ENCODE measurements at regions not wholly inside any gene's neighbourhood (a gene's known extent, or its start where the extent isn't known, plus 50 kb on each side); places are given as distances from the start of the nearest gene placed in this dataset.
"Not testable (repeated sequence)": the region's sequence is repeated elsewhere in the genome, so short reads cannot be mapped to it uniquely, and the experiment has no call there.

GRCh38 chr1:170808216-170808885, 127.0 kb upstream of the MROH9 start:
- 67 to 93% methylated on average over 3 of the region's 3 CpGs for WGBS, 2 donors (ENCODE audit: low coverage in 1 of 2)
- H3K4me3 ChIP-seq, result no peak overlapping the region
- no peaks in the 10 kb centered on the region for H3K36me3 ChIP-seq
- TF ChIP-seq CTCF (IDR thresholded peaks at IDR 0.05) (no peak), POLR2AphosphoS5 (IDR thresholded peaks at IDR 0.05) (no peak), POLR2A (IDR thresholded peaks at IDR 0.05) (no peak), EP300 (IDR thresholded peaks at IDR 0.05) (no peak)
- no peaks in the 10 kb centered on the region for H3K27me3 ChIP-seq
- H3K4me1 ChIP-seq, result no peaks in the 10 kb centered on the region
- no peak for ATAC-seq
- no peaks in the 10 kb centered on the region for H3K9me3 ChIP-seq
- H3K27ac ChIP-seq, result no peak overlapping the region

- H3K9me3 ChIP-seq, H3K36me3 ChIP-seq, H3K4me3 ChIP-seq, H3K4me1 ChIP-seq, H3K27ac ChIP-seq, H3K27me3 ChIP-seq, ATAC-seq: not testable (repeated sequence)
- WGBS, 2 donors (ENCODE audit: low coverage in 1 of 2), result 64% methylated on average over 2 of the region's 7 CpGs; no CpG with 5 or more reads in 1 of the 2 donors
These were observed 124.3 kb upstream of the MROH9 start for GRCh38 chr1:170811013-170811412.

GRCh38 chr1:170819781-170820180, 115.6 kb upstream of the MROH9 start:
- Histone ChIP-seq H3K27ac (no peak overlapping the region), H3K4me1 (no peaks in the 10 kb centered on the region), H3K27me3 (no peaks in the 10 kb centered on the region), H3K9me3 (no peaks in the 10 kb centered on the region), H3K4me3 (no peak overlapping the region), H3K36me3 (no peaks in the 10 kb centered on the region)
- ATAC-seq, result no peak
- no peak for TF ChIP-seq POLR2A (IDR thresholded peaks at IDR 0.05)
- WGBS, 2 donors (ENCODE audit: low coverage in 1 of 2), result 98 to 100% methylated on average over 2 of the region's 2 CpGs

- Histone ChIP-seq H3K36me3 (no peaks in the 10 kb centered on the region), H3K4me1 (no peaks in the 10 kb centered on the region), H3K9me3 (no peaks in the 10 kb centered on the region), H3K27ac (no peak overlapping the region), H3K27me3 (no peaks in the 10 kb centered on the region), H3K4me3 (no peak overlapping the region)
- no peak for ATAC-seq
- TF ChIP-seq POLR2A (IDR thresholded peaks at IDR 0.05), result no peak
- no peak for TF ChIP-seq CTCF (IDR thresholded peaks at IDR 0.05)
- TF ChIP-seq POLR2AphosphoS5 (IDR thresholded peaks at IDR 0.05), result no peak
- no peak for TF ChIP-seq EP300 (IDR thresholded peaks at IDR 0.05)
- 44 to 57% methylated on average over 2 of the region's 2 CpGs for WGBS, 2 donors (ENCODE audit: low coverage in 1 of 2)
These were observed 112.2 kb upstream of the MROH9 start for GRCh38 chr1:170823120-170823519.

- H3K9me3 ChIP-seq, result no peaks in the 10 kb centered on the region
- H3K4me3 ChIP-seq, result no peak overlapping the region
- no peak for ATAC-seq
- TF ChIP-seq POLR2AphosphoS5 (IDR thresholded peaks at IDR 0.05) (no peak), POLR2A (IDR thresholded peaks at IDR 0.05) (no peak), CTCF (IDR thresholded peaks at IDR 0.05) (no peak), EP300 (IDR thresholded peaks at IDR 0.05) (no peak)
- WGBS, 2 donors (ENCODE audit: low coverage in 1 of 2), result 86 to 91% methylated on average over 6 to 7 of the region's 7 CpGs
- no peaks in the 10 kb centered on the region for H3K36me3 ChIP-seq
- no peaks in the 10 kb centered on the region for H3K4me1 ChIP-seq
- H3K27me3 ChIP-seq, result no peaks in the 10 kb centered on the region
- H3K27ac ChIP-seq, result no peak overlapping the region
These were observed 104.1 kb upstream of the MROH9 start for GRCh38 chr1:170831276-170831675.

GRCh38 chr1:170836141-170836540, 99.2 kb upstream of the MROH9 start:
- no peak for TF ChIP-seq POLR2A (IDR thresholded peaks at IDR 0.05)
- no peak for TF ChIP-seq CTCF (IDR thresholded peaks at IDR 0.05)
- TF ChIP-seq EP300 (IDR thresholded peaks at IDR 0.05), result no peak
- TF ChIP-seq POLR2AphosphoS5 (IDR thresholded peaks at IDR 0.05), result no peak
- no peaks in the 10 kb centered on the region for H3K9me3 ChIP-seq
- H3K36me3 ChIP-seq, result no peaks in the 10 kb centered on the region
- H3K4me1 ChIP-seq, result no peaks in the 10 kb centered on the region
- no peaks in the 10 kb centered on the region for H3K27me3 ChIP-seq
- H3K27ac ChIP-seq, result no peak overlapping the region
- no peak for ATAC-seq
- H3K4me3 ChIP-seq, result no peak overlapping the region
